ENCODE measurements at regions not wholly inside any gene's neighbourhood (a gene's known extent, or its start where the extent isn't known, plus 50 kb on each side); places are given as distances from the start of the nearest gene placed in this dataset.
"Not testable (repeated sequence)": the region's sequence is repeated elsewhere in the genome, so short reads cannot be mapped to it uniquely, and the experiment has no call there.

DNA sequence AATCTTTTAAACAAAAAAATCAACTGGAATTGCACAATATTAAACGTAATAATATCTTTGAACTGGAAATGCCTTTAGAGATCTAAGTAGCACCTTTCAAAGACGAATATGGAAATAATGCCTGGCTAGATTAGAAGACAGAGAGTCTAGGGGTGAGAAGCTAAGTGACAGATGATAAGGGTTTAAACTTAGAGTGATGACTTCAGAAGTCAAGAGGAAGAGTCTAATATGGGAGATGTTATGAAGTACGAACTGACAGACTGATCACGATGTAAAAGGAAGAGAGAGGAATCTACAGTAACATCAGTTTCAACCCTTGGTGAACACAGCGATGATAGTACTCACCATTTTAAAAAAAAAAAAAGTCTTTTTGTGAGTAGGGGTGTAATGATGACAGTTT, 57.9 kb downstream of the HINT1 start:
- DNase-seq (no peak), ATAC-seq (no peak)
- no peaks in the 10 kb centered on the region for H3K9me3 ChIP-seq
- no peaks in the 10 kb centered on the region for H3K27me3 ChIP-seq (ENCODE audit: insufficient read depth in 3 of 3, low read length in 2 of 3)
- H3K4me1 ChIP-seq: no peaks in the 10 kb centered on the region
- no peak overlapping the region for H3K27ac ChIP-seq
- no peak overlapping the region for H3K4me3 ChIP-seq
- no peaks in the 10 kb centered on the region for H3K36me3 ChIP-seq (ENCODE audit: insufficient read depth in 1 of 2, low read depth in 1 of 2)
- intact Hi-C loops (cut with DNase I): no loop called here
- WGBS, 3 donors: 77 to 83% (median 82%) methylated on average over 5 of the region's 5 CpGs
- TF ChIP-seq, protein P1, sequence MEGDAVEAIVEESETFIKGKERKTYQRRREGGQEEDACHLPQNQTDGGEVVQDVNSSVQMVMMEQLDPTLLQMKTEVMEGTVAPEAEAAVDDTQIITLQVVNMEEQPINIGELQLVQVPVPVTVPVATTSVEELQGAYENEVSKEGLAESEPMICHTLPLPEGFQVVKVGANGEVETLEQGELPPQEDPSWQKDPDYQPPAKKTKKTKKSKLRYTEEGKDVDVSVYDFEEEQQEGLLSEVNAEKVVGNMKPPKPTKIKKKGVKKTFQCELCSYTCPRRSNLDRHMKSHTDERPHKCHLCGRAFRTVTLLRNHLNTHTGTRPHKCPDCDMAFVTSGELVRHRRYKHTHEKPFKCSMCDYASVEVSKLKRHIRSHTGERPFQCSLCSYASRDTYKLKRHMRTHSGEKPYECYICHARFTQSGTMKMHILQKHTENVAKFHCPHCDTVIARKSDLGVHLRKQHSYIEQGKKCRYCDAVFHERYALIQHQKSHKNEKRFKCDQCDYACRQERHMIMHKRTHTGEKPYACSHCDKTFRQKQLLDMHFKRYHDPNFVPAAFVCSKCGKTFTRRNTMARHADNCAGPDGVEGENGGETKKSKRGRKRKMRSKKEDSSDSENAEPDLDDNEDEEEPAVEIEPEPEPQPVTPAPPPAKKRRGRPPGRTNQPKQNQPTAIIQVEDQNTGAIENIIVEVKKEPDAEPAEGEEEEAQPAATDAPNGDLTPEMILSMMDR (IDR thresholded peaks at IDR 0.05): no peak

DNA sequence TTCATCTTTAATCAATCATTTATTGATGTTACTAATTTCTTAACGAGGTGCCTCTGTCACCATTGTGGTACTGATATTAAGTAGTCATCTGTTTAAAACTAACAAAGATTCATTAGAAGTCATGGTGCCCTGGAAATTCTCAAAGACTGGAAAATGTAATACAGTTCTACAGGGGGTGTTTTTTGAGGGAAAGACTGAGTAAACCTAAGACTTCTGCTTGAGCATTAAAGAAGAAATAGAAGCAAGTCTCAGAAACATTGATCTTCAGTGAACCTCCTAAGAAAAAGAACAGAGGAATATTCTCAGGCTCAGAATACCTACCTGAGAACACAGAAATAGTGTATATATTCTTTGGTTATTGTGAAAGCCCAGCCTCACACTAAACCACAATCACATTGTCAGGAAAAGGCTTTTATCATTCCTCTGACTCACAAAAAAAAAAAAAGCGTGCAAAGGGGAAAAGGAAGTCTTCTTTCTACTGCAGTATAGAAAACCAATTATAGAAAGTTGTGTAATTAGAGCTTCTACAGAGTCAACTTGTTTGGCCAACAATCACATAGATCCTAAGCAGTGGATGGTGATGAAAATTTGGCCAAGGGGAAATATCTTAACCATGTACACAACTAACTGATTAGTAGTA, 60.8 kb downstream of the HINT1 start:
- TF ChIP-seq, protein P1 (IDR thresholded peaks at IDR 0.05): no peak
- Histone ChIP-seq H3K36me3 (ENCODE audit: insufficient read depth in 1 of 2, low read depth in 1 of 2) (no peaks in the 10 kb centered on the region), H3K4me3 (no peak overlapping the region), H3K27ac (no peak overlapping the region), H3K9me3 (no peaks in the 10 kb centered on the region), H3K27me3 (ENCODE audit: insufficient read depth in 3 of 3, low read length in 2 of 3) (peaks cover 0 to 3% (median 0%) of the 10 kb centered on the region in 3 donors), H3K4me1 (no peaks in the 10 kb centered on the region)
- WGBS, 3 donors: 67 to 76% (median 68%) methylated on average over 2 of the region's 2 CpGs
- ATAC-seq (no peak), DNase-seq (no peak)
- intact Hi-C loops (cut with DNase I): no loop called here

DNA sequence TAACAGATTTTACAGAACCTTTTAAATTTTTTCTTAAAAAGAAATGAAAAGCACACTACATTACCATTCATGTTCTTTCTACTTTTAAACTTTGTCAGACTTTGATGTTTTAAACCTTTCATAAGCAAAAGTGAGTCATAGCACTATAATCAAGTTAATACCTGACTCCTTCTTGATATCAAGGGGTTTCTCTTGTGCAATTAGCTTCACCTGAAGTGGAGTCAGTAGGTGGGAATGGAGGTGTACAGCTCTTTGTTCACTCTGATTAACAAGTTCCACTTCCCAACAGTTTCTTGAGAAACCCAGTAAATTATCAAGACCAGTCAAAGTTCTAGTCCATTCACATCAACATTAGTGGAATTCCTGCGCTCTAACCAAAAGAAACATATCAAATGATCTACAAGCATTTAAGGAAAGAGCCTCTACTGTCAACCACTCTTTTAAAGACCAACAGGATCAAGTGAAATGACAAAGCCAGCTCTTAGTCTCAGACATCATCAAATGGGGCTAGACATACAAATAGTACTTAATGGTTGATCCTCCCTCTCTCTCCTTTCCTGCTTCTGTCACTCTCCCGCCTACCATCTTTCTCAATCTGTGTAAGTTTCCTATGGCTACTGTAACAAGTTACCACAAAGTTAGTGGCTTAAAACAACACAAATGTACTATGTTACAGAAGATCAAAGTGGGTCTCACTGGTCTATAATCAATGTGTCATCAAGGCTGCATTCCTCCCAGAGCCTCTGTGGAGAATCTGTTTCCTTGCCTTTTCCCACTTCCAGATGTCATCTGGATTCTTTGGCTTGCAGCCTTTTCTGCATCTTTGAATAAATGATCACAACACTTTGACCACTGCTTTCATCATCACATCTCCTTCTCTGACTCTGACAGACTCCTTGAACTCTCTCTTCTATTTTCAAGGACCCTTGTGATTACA, 68.0 kb downstream of the HINT1 start:
- Histone ChIP-seq H3K27me3 (ENCODE audit: insufficient read depth in 3 of 3, low read length in 2 of 3) (peaks cover 0 to 11% (median 0%) of the 10 kb centered on the region in 3 donors), H3K36me3 (ENCODE audit: insufficient read depth in 1 of 2, low read depth in 1 of 2) (no peaks in the 10 kb centered on the region), H3K27ac (no peak overlapping the region), H3K4me1 (no peaks in the 10 kb centered on the region), H3K4me3 (no peak overlapping the region), H3K9me3 (peaks cover 6% of the 10 kb centered on the region)
- TF ChIP-seq, protein P1 (IDR thresholded peaks at IDR 0.05): no peak
- ATAC-seq: no peak
- intact Hi-C loops (cut with DNase I): no loop called here
- WGBS, 3 donors: 58 to 72% (median 64%) methylated on average over 2 of the region's 2 CpGs
- DNase-seq: no peak

DNA sequence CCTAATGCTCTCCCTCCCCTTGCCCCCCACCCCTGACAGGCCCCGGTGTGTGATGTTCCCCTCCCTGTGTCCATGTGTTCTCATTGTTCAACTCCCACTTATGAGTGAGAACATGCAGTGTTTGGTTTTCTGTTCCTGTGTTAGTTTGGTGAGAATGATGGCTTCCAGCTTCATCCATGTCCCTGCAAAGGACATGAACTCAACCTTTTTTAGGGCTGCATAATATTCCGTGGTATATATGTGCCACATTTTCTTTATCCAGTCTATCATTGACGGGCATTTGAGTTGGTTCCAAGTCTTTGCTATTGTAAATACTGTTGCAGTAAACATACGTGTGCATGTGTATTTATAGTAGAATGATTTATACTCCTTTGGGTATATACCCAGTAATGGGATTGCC, 69.5 kb downstream of the HINT1 start:
- H3K36me3 ChIP-seq (ENCODE audit: insufficient read depth in 1 of 2, low read depth in 1 of 2); intact Hi-C loops (cut with DNase I); ATAC-seq; H3K9me3 ChIP-seq; H3K4me3 ChIP-seq; H3K4me1 ChIP-seq; H3K27ac ChIP-seq; DNase-seq: not testable (repeated sequence)
- peaks cover 0 to 11% (median 0%) of the 10 kb centered on the region in 3 donors for H3K27me3 ChIP-seq (ENCODE audit: insufficient read depth in 3 of 3, low read length in 2 of 3)
- 90 to 94% (median 92%) methylated on average over 4 of the region's 4 CpGs for WGBS, 3 donors

DNA sequence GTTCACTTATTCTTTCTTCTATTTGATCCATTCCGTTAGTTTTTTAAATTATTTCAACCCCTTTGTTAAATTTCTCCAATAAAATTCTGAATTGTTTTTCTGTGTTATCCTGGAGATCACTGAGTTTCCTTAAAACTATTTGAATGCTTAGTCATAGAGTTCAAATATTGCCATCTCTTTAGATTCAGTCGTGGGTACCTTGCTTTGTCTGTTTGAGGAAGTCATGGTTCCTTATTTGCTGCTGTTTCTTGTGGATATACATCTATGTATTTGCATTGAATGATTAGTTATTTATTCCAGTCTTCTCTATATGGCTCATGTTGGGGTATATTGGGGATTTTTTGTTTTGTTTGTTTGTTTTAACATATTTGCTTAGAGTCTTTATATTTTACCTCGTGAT, 80.6 kb downstream of the HINT1 start:
- Histone ChIP-seq H3K27me3 (ENCODE audit: insufficient read depth in 3 of 3, low read length in 2 of 3) (no peaks in the 10 kb centered on the region), H3K36me3 (ENCODE audit: insufficient read depth in 1 of 2, low read depth in 1 of 2) (no peaks in the 10 kb centered on the region), H3K4me1 (no peaks in the 10 kb centered on the region), H3K9me3 (no peaks in the 10 kb centered on the region), H3K4me3 (no peak overlapping the region), H3K27ac (no peak overlapping the region)
- intact Hi-C loops (cut with DNase I): no loop called here
- TF ChIP-seq, protein P1 (IDR thresholded peaks at IDR 0.05): no peak
- ATAC-seq: no peak
- no peak for DNase-seq
- WGBS, 3 donors: 73 to 81% (median 75%) methylated on average over 3 of the region's 3 CpGs

All from psoas muscle (tissue), 7 donors.